Esophagus muscularis mucosa (tissue), 4 donors: ENCODE measurements at regions not wholly inside any gene's neighbourhood (a gene's known extent, or its start where the extent isn't known, plus 50 kb on each side); places are given as distances from the start of the nearest gene placed in this dataset.

Experiments
- DNase-seq: peaks from one replicate; pipeline ENCODE4 v3.0.0-alpha.2; 2017; ENCODE audit errors: extremely low spot score
- H3K27ac ChIP-seq, 4 donors: fragments of 200-600 bp; sonication (generic); replicated peaks in 1 of 4; 1 replicate in 3 of 4; 2 replicates in 1 of 4; pipeline ENCODE4 v1.5.1; 2016 to 2019; ENCODE audit warnings: mild to moderate bottlenecking in 1 of 4
- H3K27me3 ChIP-seq, 4 donors: fragments of 200-600 bp; sonication (generic); one replicate each; pipeline versions ENCODE4 v1.5.1 to v1.6.0; 2016 to 2019
- H3K36me3 ChIP-seq, 4 donors: fragments of 200-600 bp; sonication (generic); one replicate each; pipeline ENCODE4 v1.5.1; 2016 to 2019
- H3K4me1 ChIP-seq, 4 donors: fragments of 200-600 bp; sonication (generic); one replicate each; pipeline ENCODE4 v1.5.1; 2016 to 2019
- H3K4me3 ChIP-seq, 4 donors: fragments of 200-600 bp; sonication (generic); 1 replicate in 2 of 4; 2 replicates in 2 of 4; pipeline ENCODE4 v1.5.1; 2016 to 2019; ENCODE audit warnings: mild to moderate bottlenecking in 4 of 4, moderate library complexity in 1 of 4
- H3K9me3 ChIP-seq, 4 donors: fragments of 200-600 bp; sonication (generic); 1 replicate in 3 of 4; 2 replicates in 1 of 4; pipeline ENCODE4 v1.5.1; 2016 to 2019
- CTCF ChIP-seq, 3 experiments: fragments of 200-600 bp in 2 of 3; fragments of 450-650 bp in 1 of 3; sonication (generic) in 2 of 3; IDR thresholded peaks; one replicate each; pipeline ENCODE4 v1.5.1; 2017 to 2019; ENCODE audit warnings: antibody characterized with exemption in 3 of 3, mild to moderate bottlenecking in 2 of 3, moderate library complexity in 1 of 3
- EP300 ChIP-seq: sonication (generic); formaldehyde crosslinking; IDR thresholded peaks from one replicate; pipeline ENCODE4 v1.6.1; 2017; ENCODE audit warnings: antibody characterized with exemption
- POLR2A ChIP-seq: fragments of 450-650 bp; IDR thresholded peaks from one replicate; pipeline ENCODE4 v1.6.1; 2017; ENCODE audit warnings: antibody characterized with exemption, moderate library complexity, mild to moderate bottlenecking, low read depth
- POLR2AphosphoS5 ChIP-seq, 2 donors: sonication (generic); formaldehyde crosslinking; IDR thresholded peaks; one replicate each; pipeline ENCODE4 v1.6.1; 2017; ENCODE audit warnings: antibody characterized with exemption in 2 of 2
- WGBS: methylation state at CpG from one replicate; pipeline ENCODE4 v1.1.5; 2018; 5-methylcytosine and 5-hydroxymethylcytosine counted together
- intact Hi-C: fragments of 100-400 bp; cut with DNase I; formaldehyde crosslinking; loops from one replicate; pipeline ENCODE4 v1.15.1; 2023

- intact Hi-C loops = no loop called here
- WGBS = 86% methylated on average over 9 of the region's 23 CpGs
- H3K4me1 ChIP-seq = peaks cover 0 to 16% (median 0%) of the 10 kb centered on the region in 4 donors
Observed at GRCh38 chr20:62531046-62531838, 55.4 kb upstream of the GATA5 start.

GRCh38 chr20:62532921-62533320, 57.1 kb upstream of the GATA5 start:
- no peaks in the 10 kb centered on the region for H3K9me3 ChIP-seq
- WGBS = 100% methylated on average over 5 of the region's 12 CpGs
- intact Hi-C loops = no loop called here
- H3K4me3 ChIP-seq = no peak overlapping the region
- peaks cover 0 to 25% (median 0%) of the 10 kb centered on the region in 4 donors for H3K4me1 ChIP-seq
- TF ChIP-seq CTCF (IDR thresholded peaks at IDR 0.05) (no peak), POLR2A (no peak), POLR2AphosphoS5 (IDR thresholded peaks at IDR 0.05) (no peak), EP300 (no peak)
- peaks cover 0 to 38% (median 0%) of the 10 kb centered on the region in 4 donors for H3K27me3 ChIP-seq
- no peaks in the 10 kb centered on the region for H3K36me3 ChIP-seq
- H3K27ac ChIP-seq = no peak overlapping the region
- no peak for DNase-seq

More at GRCh38 chr20:62531046-62531838, 55.4 kb upstream of the GATA5 start:
- Histone ChIP-seq H3K27me3 (peaks cover 0 to 46% (median 0%) of the 10 kb centered on the region in 4 donors), H3K27ac (no peak overlapping the region), H3K4me3 (no peak overlapping the region), H3K9me3 (no peaks in the 10 kb centered on the region), H3K36me3 (no peaks in the 10 kb centered on the region)
- TF ChIP-seq CTCF (IDR thresholded peaks at IDR 0.05) (no peak), POLR2AphosphoS5 (IDR thresholded peaks at IDR 0.05) (no peak)
- no peak for DNase-seq

- no peak overlapping the region for H3K4me3 ChIP-seq
- H3K9me3 ChIP-seq = no peaks in the 10 kb centered on the region
- intact Hi-C loops = no loop called here
- no peaks in the 10 kb centered on the region for H3K36me3 ChIP-seq
- peaks cover 0 to 38% (median 0%) of the 10 kb centered on the region in 4 donors for H3K27me3 ChIP-seq
- peaks cover under 1 to 25% (median 2%) of the 10 kb centered on the region in 4 donors for H3K4me1 ChIP-seq
- H3K27ac ChIP-seq = no peak overlapping the region
- no peak for DNase-seq
- TF ChIP-seq POLR2AphosphoS5 (IDR thresholded peaks at IDR 0.05) (no peak), CTCF (IDR thresholded peaks at IDR 0.05) (no peak), POLR2A (no peak), EP300 (no peak)
- WGBS = 64% methylated on average over 13 of the region's 19 CpGs
Observed at GRCh38 chr20:62533591-62534495, 58.0 kb upstream of the GATA5 start.

GRCh38 chr20:62534526-62535221, 58.9 kb upstream of the GATA5 start:
- TF ChIP-seq CTCF (IDR thresholded peaks at IDR 0.05) = no peak
- no peak for TF ChIP-seq EP300
- TF ChIP-seq POLR2AphosphoS5 (IDR thresholded peaks at IDR 0.05) = no peak
- TF ChIP-seq POLR2A = no peak
- Histone ChIP-seq H3K27ac (no peak overlapping the region), H3K4me3 (no peak overlapping the region), H3K4me1 (peaks cover 9 to 17% (median 10%) of the 10 kb centered on the region in 4 donors), H3K27me3 (peaks cover 0 to 38% (median 0%) of the 10 kb centered on the region in 4 donors), H3K36me3 (no peaks in the 10 kb centered on the region), H3K9me3 (no peaks in the 10 kb centered on the region)
- intact Hi-C loops = no loop called here
- WGBS = 83% methylated on average over 18 of the region's 29 CpGs
- no peak for DNase-seq
